Suppressor macrophage treated with lipopolysaccharide for 1 hour (primary cell): ENCODE measurements at regions not wholly inside any gene's neighbourhood (a gene's known extent, or its start where the extent isn't known, plus 50 kb on each side); places are given as distances from the start of the nearest gene placed in this dataset.

Experiments used
- DNase-seq, 3 donors: peaks; one replicate each; pipeline ENCODE4 v3.0.0-alpha.2; 2020 to 2022

GRCh38 chr1:36641776-36642175 lies 159.1 kb upstream of the CSF3R start:
- no peak for DNase-seq

- no peak for DNase-seq
These were observed 156.7 kb upstream of the CSF3R start for GRCh38 chr1:36639461-36639860.

GRCh38 chr1:36638268-36638667 lies 155.6 kb upstream of the CSF3R start:
- DNase-seq: no peak

GRCh38 chr1:36636206-36636605 lies 153.5 kb upstream of the CSF3R start:
- DNase-seq: no peak

GRCh38 chr1:36635284-36635683 lies 152.6 kb upstream of the CSF3R start:
- DNase-seq: no peak

GRCh38 chr1:36628804-36629203 lies 146.1 kb upstream of the CSF3R start:
- DNase-seq: no peak

GRCh38 chr1:36626435-36626834 lies 143.7 kb upstream of the CSF3R start:
- DNase-seq: no peak

GRCh38 chr1:36625935-36626310 lies 143.2 kb upstream of the CSF3R start:
- no peak for DNase-seq

GRCh38 chr1:36625253-36625934 lies 142.7 kb upstream of the CSF3R start:
- DNase-seq: no peak

- DNase-seq: no peak
These were observed 141.8 kb upstream of the CSF3R start for GRCh38 chr1:36624466-36624865.

GRCh38 chr1:36622741-36623648 lies 140.3 kb upstream of the CSF3R start:
- peak in 2 of 3 donors; percentile 6 to 7 for DNase-seq

- peak in 1 of 3 donors; percentile 10 for DNase-seq
These were observed 138.8 kb upstream of the CSF3R start for GRCh38 chr1:36621531-36621930.

- no peak for DNase-seq
These were observed 137.4 kb upstream of the CSF3R start for GRCh38 chr1:36620142-36620541.

- DNase-seq: no peak
These were observed 132.3 kb upstream of the CSF3R start for GRCh38 chr1:36614991-36615390.

GRCh38 chr1:36614571-36614970 lies 131.9 kb upstream of the CSF3R start:
- DNase-seq: no peak

- no peak for DNase-seq
These were observed 131.0 kb upstream of the CSF3R start for GRCh38 chr1:36613721-36614120.

- DNase-seq: no peak
These were observed 130.2 kb upstream of the CSF3R start for GRCh38 chr1:36612881-36613280.

- DNase-seq: no peak
These were observed 129.4 kb upstream of the CSF3R start for GRCh38 chr1:36612121-36612520.

GRCh38 chr1:36609241-36610027 lies 126.7 kb upstream of the CSF3R start:
- peak; percentile 65 to 77 (median 76) for DNase-seq

- DNase-seq: no peak
These were observed 125.6 kb upstream of the CSF3R start for GRCh38 chr1:36608272-36608671.

- no peak for DNase-seq
These were observed 124.5 kb upstream of the CSF3R start for GRCh38 chr1:36607263-36607651.

GRCh38 chr1:36606641-36607262 lies 124.0 kb upstream of the CSF3R start:
- DNase-seq: no peak
